Sigmoid colon (tissue), 4 donors: ENCODE measurements at regions not wholly inside any gene's neighbourhood (a gene's known extent, or its start where the extent isn't known, plus 50 kb on each side); places are given as distances from the start of the nearest gene placed in this dataset.
"Not testable (repeated sequence)": the region's sequence is repeated elsewhere in the genome, so short reads cannot be mapped to it uniquely, and the experiment has no call there.

Source experiments
- EP300 ChIP-seq, 4 donors: sonication (generic); formaldehyde crosslinking; IDR thresholded peaks; one replicate each; pipeline ENCODE4 v1.6.1; 2017; ENCODE audit warnings: antibody characterized with exemption in 4 of 4
- POLR2A ChIP-seq, 2 donors: fragments of 450-650 bp; IDR thresholded peaks; one replicate each; pipeline ENCODE4 v1.6.1; 2016; ENCODE audit warnings: antibody characterized with exemption in 2 of 2, mild to moderate bottlenecking in 2 of 2, moderate library complexity in 2 of 2
- POLR2AphosphoS5 ChIP-seq, 4 donors: sonication (generic); formaldehyde crosslinking; IDR thresholded peaks; one replicate each; pipeline ENCODE4 v1.6.1; 2017; ENCODE audit warnings: antibody characterized with exemption in 4 of 4
- TF ChIP-seq, protein P1 (sequence below), 4 experiments: fragments of 450-650 bp in 3 of 4; fragments of 200-600 bp in 1 of 4; IDR thresholded peaks; one replicate each; pipeline ENCODE4 v1.5.1; 2016 to 2019; ENCODE audit warnings: antibody characterized with exemption in 4 of 4, mild to moderate bottlenecking in 3 of 4, moderate library complexity in 2 of 4

DNA sequence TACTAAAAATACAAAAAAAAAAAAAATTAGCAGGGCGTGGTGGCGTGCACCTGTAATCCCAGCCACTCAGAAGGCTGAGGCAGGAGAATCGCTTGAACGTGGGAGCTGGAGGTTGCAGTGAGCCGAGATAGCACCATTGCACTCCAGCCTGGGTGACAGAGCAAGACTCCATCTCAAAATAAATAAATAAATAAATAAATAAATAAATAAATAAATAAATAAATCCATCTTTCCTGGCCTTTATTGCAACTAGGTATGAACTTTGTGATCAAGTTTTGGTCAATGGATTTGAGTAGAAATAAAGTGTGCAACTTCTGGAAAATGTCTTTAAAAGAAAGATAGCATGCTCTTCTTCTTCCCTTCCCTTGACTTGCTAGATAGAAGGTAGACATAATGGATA lies 69.6 kb upstream of the LRFN2 start:
- TF ChIP-seq, protein P1, sequence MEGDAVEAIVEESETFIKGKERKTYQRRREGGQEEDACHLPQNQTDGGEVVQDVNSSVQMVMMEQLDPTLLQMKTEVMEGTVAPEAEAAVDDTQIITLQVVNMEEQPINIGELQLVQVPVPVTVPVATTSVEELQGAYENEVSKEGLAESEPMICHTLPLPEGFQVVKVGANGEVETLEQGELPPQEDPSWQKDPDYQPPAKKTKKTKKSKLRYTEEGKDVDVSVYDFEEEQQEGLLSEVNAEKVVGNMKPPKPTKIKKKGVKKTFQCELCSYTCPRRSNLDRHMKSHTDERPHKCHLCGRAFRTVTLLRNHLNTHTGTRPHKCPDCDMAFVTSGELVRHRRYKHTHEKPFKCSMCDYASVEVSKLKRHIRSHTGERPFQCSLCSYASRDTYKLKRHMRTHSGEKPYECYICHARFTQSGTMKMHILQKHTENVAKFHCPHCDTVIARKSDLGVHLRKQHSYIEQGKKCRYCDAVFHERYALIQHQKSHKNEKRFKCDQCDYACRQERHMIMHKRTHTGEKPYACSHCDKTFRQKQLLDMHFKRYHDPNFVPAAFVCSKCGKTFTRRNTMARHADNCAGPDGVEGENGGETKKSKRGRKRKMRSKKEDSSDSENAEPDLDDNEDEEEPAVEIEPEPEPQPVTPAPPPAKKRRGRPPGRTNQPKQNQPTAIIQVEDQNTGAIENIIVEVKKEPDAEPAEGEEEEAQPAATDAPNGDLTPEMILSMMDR (IDR thresholded peaks at IDR 0.05): not testable (repeated sequence)
- not testable (repeated sequence) for TF ChIP-seq POLR2A, EP300, POLR2AphosphoS5 (IDR thresholded peaks at IDR 0.05)
